HG03095 (cell line): ENCODE measurements at regions not wholly inside any gene's neighbourhood (a gene's known extent, or its start where the extent isn't known, plus 50 kb on each side); places are given as distances from the start of the nearest gene placed in this dataset.

ENCODE experiments used
- ATAC-seq: cut with Tn5 transposase; IDR thresholded peaks from one replicate; pipeline ENCODE4 v1.9.1; 2021; ENCODE audit warnings: moderate library complexity; ENCODE audit not compliant: unreplicated experiment

GRCh38 chr5:74205767-74206578 is 434.6 kb downstream of the ENC1 start:
- ATAC-seq: no peak

DNA sequence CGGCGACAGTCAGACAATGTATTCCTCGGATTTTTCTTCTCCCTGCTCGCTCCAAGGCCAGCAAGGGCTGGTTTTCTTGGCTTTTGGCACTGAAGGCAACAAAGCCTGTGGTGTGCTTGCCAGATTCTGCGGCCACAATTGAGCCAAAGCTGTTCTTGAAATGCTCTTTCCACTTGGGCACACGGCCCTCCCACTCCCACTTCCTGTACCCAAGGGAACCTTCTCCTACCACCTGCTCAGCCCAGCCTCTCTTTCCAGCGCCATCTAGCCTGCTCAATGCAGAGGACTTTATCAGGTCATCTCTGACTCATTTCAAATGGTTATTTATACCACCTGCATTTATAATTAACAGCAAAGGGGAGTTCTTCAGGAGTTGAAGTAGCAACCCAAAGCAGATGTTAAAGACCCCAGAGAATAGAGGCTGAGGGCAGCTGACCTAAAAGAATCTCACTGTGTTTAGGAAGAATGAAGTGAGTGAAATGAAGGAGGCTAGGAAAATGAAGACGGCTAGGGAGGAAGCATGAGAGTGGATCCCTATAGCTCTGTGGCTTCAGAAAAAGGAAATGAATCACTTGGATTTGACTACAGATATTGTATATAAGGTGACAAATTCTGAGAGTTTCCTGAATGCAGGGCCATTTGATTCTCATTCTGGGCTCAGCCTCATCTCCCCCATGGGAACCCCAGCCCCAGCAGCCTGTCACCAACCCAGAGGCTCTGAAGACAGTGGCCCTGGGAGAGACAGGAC is 439.0 kb downstream of the ENC1 start:
- peak; percentile 60 for ATAC-seq

DNA sequence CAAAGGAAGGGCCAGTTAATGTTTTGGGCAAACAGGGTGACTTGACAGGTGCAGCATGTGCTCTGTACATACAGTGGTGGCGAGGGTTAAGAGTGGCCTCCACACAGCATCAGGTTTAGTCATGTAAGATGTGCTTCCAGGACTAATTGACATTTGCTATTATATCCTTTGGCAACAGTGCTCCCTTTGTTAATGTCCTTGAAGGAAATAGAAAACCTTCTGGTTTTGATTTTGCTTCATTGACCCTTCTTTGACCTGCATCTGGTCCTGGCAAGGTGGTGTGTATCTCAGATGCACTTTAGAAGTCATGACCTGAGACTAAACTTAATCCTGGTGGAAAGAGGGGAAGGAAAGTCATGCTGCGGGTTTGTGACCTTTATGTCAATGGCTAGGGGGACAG is 440.0 kb downstream of the ENC1 start:
- no peak for ATAC-seq

- no peak for ATAC-seq
Measured at GRCh38 chr5:74199436-74200210, 440.9 kb downstream of the ENC1 start.

DNA sequence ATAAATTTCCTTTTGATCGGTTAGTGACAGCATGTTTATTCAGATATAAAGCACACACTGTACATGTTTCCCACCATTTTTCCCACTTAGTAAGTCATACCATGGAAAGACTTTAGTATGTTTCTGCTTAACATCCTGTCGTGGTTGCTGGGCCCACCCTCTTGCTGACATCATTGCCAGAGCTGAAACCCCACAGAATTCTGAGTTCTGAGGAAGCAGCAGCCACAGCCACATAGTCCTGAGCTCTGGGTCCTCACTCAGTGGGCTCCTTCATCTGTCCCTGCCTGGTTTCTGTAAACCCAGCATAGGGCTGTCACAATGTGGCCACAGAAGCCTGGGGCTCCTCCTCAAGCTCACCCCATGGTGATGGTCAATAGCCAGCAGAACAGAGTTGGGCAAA is 441.5 kb downstream of the ENC1 start:
- peak; percentile 44 for ATAC-seq

DNA sequence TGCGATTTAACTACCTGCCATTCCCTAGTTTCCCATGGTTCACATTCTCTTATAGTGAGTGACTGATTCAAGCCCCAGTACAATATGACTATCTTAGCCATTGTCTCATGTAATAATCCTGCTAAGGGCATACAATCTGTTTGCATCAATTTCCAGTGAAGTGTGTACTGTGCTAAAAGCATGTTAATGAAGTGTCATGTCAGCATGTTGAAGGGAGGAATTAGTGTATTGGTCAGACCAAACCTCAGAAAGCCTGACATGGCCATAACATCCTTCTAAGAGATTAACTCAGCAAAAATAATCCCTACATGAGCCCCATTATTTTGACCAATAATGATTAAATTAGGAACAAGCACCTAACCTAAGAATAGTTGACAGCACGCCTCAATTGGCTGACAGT is 442.4 kb downstream of the ENC1 start:
- ATAC-seq: no peak

GRCh38 chr5:74196233-74196632 is 444.3 kb downstream of the ENC1 start:
- no peak for ATAC-seq

- ATAC-seq: no peak
Measured at GRCh38 chr5:74194196-74194595, 446.3 kb downstream of the ENC1 start.

DNA sequence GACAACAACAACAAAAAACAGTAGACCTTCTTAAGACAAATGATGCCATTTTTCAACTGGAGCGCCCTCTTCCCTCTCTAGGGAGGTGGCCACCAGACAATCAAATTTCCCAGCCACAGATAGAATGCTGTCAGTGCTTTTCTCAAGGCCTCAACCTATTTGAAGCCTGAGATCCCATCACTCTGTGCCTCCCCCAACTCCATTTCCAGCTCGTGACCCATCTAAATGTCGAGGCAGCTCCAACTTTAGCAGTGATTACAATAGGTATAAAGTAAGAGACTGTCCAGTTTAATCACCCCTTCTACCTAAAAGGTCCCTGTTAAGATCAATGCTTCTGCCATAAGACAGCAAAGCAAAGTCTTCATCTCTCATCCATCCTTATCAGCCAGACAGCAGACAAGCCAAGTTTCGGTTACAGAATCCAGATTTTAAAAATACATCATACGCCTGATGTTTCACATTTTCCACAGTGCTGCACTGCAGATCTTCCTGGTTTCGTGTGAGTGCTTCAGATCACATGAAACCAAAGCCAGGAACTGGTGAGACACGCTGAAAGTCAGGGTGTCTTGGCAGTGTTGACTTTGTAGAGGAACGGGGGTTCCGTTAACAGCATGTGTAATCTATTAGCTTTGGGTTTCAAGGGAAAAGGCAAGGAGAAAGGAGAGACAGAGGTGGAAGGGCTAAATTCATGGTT is 447.8 kb downstream of the ENC1 start:
- no peak for ATAC-seq

DNA sequence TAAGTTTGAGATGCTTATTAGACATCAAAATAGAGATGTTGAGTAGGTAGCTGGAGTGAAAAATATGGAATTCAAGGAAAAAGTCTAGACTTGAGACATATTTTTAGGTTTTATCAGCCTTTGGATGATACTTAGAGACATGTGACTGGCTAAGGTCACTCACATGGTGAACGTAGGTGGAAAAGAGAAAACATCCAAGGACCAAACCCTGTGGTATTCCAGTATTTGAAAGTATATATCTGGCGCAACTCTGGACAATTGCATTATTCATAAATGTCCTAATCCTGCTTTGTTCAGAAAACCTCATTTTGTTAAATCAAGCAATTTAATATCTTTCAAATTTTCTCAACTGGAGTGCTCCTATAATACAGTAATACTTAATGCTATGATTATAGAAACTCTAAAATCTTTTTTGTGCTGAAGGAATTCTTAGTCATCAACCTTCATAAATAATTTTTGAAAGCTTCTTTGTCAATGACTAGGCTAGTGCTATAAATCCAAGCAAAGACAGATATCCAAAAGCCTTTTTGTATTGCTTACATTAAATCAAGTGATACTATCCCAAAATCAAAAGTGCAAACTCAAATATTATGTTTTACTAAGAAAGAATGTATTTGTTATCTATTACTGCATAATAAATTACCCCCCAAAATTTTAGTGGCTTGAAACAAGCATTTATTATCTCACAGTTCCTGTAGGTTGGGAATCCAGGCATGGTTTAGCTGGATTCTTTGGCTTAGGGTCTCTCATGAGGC is 452.0 kb downstream of the ENC1 start:
- no peak for ATAC-seq

- no peak for ATAC-seq
Measured at GRCh38 chr5:74187757-74188156, 452.8 kb downstream of the ENC1 start.

DNA sequence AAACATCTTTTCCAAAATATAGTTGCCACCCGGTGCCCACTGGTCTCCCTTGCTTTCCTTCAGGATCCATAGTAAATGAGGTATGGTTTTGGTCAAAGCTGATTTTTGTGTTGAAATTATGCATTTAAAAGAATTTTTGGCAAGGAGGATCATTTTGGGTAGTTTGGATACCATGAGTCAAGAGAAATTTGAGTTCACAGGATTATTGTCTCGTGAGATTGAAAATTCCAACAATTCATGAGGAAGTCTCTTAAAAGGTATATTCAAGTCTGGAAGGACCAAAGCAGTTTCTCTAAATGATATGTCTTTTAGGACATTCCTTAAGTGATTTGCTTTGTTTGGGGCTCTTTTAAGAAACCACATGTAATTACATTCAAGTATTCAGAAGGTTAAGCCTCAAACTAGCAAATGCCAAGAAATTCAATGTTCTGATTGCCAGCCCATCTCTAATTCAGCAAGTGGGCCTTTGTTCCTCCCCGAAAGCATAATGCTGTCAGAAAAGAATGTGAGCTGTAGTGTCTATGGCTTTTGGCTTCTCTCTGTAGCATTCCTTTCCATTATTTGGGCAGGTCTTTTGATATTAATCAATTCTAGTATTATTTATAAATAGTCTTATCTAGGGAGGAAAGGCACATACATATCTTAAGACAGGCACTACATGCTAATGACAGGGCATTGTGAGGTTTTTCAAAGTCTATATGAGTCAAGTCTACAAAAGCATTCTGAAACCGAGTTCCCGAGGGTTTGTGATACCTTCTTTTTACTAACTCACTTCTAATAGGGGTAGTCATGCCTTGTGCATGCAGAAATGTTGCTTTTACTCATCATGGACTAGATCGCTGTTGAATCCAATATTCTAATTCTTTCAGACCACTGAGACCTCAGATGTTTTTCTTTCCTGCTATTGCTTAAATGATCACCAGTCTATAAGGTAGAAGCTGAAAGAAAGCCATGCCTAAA is 453.9 kb downstream of the ENC1 start:
- no peak for ATAC-seq

DNA sequence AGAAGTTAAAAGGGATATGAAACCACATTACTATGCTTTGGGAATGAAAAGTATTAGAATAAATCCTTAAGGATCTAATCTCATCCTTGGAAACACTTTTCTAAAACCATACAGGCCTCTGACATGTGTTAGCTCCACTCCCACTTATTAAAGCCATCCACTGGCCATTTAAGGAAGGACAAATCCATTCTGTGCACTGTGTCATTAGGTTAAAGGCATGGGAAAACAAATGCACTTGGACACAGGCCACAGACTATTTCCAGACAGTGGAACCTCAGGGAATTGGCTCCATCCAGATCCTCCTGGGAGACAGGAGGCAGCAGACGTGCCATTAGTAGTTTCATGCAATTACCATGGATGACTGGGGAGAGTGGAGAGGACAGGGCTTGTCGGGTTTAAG is 454.9 kb downstream of the ENC1 start:
- ATAC-seq: no peak

GRCh38 chr5:74184649-74185048 is 455.9 kb downstream of the ENC1 start:
- no peak for ATAC-seq

DNA sequence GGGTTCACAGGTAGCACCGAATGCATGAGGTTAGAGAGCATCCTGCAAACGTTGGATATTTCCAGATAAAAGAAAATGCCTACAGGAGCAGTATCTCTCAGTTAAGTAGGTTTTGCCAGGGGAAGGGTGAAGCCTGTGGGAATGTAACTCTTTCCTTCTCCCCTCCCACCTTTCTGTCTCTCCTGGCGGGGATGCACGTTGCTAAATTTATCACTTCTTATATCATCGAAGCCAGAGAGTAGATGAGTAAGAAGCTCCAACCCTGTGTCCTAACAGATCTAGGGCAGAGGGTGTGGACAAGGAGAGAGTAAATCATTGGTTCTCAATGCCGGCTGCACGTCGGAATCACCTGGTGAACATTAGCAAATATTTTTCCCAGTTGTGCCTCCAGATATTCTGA is 457.5 kb downstream of the ENC1 start:
- no peak for ATAC-seq

- no peak for ATAC-seq
Measured at GRCh38 chr5:74182603-74183002, 457.9 kb downstream of the ENC1 start.

DNA sequence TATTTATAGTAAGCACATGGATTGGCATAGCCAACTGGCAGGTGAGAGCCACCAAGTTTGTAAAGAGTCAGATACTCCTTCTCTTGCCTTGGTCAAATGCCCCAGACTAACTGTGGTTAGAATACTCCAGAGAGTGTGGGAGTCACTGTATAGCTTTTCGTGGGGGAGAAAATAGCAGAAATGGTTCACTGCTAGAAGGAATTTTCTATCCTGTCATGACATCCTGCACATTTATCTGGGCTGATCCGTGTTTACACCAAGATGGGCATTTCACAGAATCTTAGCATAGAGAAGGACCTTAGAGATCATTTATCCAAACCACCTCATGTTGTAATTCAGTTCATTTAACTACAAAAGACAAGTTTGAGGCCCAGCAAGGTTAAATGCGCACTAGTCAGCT is 460.8 kb downstream of the ENC1 start:
- no peak for ATAC-seq

DNA sequence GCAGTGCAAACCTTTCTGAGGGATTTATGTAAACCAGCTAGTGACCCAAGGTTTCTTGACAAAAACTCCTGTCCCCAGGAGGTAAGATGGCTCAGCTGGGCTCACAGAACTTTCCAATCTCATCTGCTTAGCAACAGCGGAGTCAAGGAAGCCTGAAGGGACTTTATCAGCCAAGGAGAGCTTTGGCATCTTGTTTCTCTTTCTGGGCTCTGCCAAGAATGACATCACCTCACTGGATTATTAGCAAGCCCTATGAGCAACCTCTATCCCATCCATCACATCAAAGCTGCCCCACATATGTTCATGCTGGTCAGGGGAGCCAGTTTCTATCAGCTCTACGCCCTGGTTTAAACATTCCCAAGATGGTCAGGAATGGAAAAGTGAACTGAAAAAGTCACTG is 461.3 kb downstream of the ENC1 start:
- ATAC-seq: no peak

DNA sequence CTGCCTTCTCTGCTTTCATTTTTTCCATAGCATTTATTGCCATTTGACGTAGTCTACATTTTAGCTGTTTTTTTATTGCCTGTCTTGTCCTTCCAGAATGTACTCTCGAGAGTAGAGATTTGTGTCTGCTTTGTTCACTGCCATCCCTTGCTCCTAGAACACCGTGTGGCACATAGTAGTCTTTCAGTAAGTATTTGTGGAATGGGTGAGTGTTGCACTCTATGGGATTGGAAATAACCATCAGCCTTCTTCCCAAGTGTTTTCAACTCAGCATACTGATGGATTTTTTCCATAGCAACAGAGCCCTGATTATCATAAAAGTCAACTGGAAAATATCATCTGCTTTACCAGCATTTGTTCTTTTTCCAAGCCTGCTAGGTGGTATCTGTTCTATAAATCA is 462.6 kb downstream of the ENC1 start:
- ATAC-seq: no peak
